ENCODE measurements at regions not wholly inside any gene's neighbourhood (a gene's known extent, or its start where the extent isn't known, plus 50 kb on each side); places are given as distances from the start of the nearest gene placed in this dataset.
A peak's percentile ranks its signal among the peaks of the same experiment; 100 is the strongest.
"Not testable (repeated sequence)": the region's sequence is repeated elsewhere in the genome, so short reads cannot be mapped to it uniquely, and the experiment has no call there.

GRCh38 chr11:34001557-34002064, 49.9 kb upstream of the CAPRIN1 start:
- no peak for DNase-seq (ENCODE audit: low spot score)

DNA sequence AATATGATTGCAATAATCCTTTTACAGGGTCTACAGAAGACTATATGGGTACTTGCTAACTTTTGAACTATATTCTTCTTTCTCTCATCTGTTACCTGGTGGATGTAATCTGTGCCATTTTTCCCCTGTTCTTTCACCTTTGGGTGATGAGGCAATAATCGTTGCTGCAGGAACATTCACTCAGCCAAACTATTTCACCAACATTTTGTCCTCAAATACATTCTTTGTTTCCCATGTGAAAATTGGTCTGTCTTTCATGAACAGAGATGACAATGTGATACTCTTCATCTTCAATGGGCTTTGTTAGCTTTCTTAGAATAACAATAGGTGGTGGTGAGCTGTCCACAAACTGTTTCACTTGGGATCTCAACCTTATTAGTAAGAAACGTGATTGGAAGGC, 52.1 kb upstream of the CAPRIN1 start:
- DNase-seq (ENCODE audit: low spot score) = no peak

- DNase-seq (ENCODE audit: low spot score) = no peak
These were observed 53.8 kb upstream of the CAPRIN1 start for GRCh38 chr11:33997584-33998251.

DNA sequence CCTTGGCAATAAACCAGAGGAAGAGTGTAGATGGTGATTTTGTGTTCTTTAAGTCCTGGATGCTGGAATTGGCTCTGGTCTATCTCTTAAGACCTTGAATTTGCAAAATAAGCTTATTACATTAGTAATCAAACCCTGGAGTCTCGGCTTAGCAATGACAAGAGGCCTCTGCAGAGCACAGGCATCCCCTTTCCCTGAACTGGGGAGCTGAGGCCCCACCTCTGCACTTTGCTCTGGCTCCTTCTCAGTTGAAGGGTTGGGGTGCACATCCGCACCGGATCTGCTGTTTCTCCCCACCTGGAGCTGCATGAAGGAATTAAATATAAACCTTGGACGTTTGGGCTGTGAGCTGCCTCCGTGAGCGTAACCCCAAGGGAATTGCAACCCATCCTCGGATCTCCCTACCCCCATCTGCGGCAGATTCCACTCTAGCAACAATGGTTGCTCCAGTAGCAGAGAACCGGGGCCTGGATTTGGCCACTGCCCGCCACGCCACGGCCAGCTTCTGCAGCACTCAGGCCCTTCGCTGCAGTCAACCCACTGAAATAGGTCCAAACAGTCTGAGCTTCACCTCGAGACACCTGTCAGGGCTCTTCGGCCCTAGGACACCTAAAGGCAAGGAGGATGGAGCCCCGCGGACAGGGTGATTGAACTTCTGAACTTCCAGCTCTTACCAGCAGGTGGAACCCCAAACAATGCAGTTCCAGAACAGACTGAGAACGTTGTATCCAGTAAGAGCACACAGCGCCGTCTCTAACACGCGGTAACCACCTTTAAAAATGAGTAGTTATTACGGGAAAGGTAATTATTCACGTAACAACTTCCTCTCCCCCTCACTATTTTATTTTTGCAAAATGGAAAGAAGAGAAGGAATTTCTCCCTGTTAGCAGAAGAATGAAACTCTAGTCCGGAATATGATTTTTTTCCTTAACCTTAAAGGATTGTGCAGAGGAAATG, 54.8 kb upstream of the CAPRIN1 start:
- peak; percentile 70 for DNase-seq (ENCODE audit: low spot score)

GRCh38 chr11:33994937-33995336, 56.6 kb upstream of the CAPRIN1 start:
- DNase-seq (ENCODE audit: low spot score) = no peak

GRCh38 chr11:33991136-33991535, 60.4 kb upstream of the CAPRIN1 start:
- DNase-seq (ENCODE audit: low spot score) = not testable (repeated sequence)

- DNase-seq (ENCODE audit: low spot score) = not testable (repeated sequence)
These were observed 61.4 kb upstream of the CAPRIN1 start for GRCh38 chr11:33990131-33990530.

DNA sequence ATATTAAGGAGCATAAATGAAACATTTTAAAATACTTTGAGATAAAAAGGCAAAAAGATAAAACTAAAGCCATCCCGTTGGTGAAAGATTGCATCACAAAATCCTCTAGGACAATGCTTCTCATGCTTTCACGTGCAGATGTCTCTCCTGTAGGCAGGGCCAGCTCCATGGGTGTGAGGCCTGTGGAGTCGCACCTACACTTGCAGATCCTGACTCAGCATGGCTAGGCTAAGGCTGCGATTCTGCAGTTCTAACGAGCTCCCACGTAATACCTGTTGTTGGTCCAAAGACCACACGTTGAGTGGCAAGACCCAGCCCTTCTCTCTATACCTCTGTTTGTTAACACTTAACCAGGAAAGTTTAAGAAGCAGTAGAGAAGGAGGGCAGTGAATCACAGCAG, 62.1 kb upstream of the CAPRIN1 start:
- no peak for DNase-seq (ENCODE audit: low spot score)

DNA sequence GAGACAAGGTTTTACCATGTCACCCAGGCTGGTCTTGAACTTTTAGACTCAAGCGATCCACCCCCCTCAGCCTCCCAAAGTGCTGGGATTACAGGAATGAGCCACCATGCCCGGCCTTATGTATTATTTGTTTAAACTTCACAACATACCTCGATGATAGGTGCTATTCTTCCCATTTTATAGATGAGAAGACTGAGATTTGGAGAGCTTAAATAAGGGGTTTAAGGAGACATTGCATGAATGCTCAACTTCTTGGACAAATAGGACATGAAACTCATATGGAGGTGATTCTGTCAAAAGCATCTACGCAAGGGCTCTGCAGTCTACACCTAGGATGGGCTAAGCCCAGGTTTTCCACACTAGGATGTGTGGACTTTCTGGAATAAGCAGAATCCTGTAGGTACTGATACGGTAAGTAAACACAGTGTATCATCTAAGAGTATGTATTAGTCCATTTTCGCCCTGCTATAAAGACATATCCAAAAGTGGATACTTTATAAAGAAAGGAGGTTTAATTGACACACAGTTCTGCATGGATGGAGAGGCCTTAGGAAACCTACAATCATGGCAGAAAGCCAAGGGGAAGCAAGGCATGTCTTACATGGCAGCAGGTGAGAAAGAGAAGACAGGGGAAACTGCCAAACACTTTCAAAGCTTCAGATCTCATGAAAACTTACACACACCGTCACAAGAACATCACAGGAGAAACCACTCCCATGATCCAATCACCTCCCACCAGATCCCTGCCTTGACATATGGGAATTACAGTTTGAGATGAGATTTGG, 62.8 kb upstream of the CAPRIN1 start:
- no peak for DNase-seq (ENCODE audit: low spot score)

GRCh38 chr11:33987975-33988580, 63.5 kb upstream of the CAPRIN1 start:
- peak; percentile 64 for DNase-seq (ENCODE audit: low spot score)

DNA sequence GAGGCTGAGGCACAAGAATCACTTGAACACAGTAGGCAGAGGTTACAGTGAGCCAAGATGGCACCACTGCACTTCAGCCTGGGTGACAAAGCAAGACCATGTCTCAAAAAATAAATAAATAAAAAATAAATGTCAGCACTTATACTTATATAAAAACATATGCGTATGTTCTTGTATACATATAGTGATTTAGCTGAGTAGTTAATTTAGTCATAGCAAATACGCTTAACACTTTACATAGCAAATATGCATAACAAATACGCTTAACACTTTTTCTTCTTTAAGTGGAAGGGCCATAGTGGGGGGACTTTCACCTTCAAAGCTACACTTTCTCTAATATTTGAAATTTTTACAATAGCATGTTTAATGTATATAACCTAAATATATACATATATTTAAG, 64.0 kb upstream of the CAPRIN1 start:
- no peak for DNase-seq (ENCODE audit: low spot score)

DNA sequence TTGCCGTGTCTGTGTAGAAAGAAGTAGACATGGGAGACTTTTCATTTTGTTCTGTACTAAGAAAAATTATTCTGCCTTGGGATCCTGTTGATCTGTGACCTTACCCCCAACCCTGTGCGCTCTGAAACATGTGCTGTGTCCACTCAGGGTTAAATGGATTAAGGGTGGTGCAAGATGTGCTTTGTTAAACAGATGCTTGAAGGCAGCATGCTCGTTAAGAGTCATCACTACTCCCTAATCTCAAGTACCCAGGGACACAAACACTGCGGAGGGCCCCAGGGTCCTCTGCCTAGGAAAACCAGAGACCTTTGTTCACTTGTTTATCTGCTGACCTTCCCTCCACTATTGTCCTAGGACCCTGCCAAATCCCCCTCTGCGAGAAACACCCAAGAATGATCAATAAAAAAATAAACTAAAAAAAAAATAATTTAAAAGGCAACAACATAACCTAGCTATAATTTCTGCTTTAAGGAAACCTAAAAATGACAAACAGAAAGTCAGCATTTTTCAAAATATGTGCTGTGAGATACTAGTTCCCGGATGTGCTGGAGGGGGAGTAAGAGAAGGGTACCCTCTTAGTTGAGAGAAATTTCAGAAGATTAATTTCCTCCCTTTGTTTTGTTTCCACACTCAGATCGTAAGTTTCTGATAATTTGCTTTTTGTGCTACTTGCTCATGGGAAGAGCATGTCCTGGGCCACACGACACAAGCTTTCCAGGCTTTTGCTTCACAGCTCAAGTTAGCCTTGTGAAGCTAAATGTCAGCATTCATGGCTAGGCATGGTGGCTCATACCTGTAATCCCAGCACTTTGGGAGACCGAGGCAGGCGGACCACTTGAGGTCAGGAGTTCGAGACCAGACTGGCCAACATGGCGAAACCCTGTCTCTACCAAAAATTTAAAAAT, 64.7 kb upstream of the CAPRIN1 start:
- not testable (repeated sequence) for DNase-seq (ENCODE audit: low spot score)

GRCh38 chr11:33984682-33985389, 66.7 kb upstream of the CAPRIN1 start:
- DNase-seq (ENCODE audit: low spot score) = peak; percentile 29

- no peak for DNase-seq (ENCODE audit: low spot score)
These were observed 68.9 kb upstream of the CAPRIN1 start for GRCh38 chr11:33982661-33983060.

DNA sequence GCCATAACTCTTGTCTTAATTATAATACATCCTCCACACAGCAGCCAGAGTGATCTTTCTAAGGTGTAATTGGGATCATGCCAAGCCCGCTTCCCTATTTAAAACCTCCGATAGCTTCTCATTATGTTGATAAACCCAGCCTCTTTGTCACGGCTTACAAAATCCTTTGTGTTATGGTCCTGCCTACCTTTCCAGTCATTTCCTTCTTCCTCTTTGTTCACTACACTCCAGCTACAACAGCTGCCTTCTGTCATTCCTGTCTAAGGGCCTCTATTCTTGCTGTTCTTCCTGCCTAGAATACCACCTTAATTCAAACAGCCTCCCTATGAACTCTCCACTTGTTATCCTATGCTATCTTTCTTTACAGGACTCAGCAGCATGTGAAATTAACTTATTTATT, 70.6 kb upstream of the CAPRIN1 start:
- no peak for DNase-seq (ENCODE audit: low spot score)

DNA sequence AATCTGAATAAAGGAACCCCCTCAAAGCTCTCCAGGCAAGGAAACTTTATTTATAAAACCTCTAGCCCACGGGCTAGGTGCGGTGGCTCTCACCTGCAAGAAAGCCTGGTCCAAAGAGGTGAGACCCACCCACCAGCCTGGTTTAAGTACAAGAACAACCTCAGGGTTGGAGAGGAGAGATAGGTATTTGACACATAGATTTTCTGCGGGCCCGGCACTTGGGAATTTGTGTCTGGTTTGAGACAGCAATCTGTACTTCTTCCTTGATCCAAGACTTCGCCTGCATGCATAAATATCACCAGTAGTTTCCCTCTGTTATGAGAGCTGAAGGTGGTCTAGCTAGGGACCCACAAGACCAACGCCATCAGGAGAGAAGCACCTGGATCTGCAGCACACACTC, 73.2 kb upstream of the CAPRIN1 start:
- no peak for DNase-seq (ENCODE audit: low spot score)

DNA sequence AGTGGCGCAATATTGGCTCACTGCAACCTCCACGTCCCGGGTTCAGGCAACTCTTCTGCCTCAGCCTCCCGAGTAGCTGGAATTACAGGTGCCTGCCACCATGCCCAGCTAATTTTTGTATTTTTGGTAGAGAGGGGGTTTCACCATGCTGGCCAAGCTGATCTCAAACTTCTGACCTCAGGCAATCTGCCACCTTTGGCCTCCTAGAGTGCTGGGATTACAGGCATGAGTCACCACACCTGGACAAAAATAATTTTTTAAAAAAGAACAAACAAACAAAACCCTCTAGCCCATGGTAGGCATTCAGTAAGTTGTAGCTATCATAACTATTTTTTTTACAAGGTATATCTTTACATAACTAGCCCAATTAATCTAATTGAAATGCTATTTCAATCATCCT, 73.9 kb upstream of the CAPRIN1 start:
- no peak for DNase-seq (ENCODE audit: low spot score)

DNA sequence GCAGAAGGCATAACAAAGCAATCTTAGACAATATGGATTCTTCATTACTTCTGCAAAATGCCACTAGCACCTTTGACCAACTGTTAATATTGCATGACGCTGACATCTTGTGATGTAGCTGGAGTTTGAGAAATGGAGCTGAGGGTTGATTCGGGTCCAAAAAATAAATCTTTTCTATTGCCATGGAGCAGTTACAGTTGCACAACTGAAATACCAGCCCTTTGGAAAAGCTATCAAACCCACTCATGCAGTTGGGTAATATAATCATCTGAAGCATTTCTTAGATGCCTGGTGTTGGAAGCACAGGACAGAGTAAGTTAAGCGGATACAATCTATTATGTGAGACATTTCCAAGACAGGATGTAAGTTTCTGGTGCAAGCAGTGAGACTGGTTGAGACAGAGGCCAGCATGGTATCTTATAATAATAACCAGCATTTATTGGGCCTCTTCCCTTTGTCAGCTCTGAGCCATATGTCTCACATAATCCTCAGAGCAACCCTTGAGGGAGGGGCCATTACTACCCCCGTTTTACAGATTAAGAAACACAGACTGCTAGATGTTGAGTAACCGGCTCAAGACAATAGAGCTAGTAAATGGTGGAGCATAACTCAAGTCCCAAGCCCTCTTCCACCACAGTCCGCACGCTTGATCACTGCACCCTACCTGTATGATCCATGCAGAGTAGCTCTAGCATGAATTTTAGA, 74.9 kb upstream of the CAPRIN1 start:
- DNase-seq (ENCODE audit: low spot score) = peak; percentile 60

GRCh38 chr11:33974804-33975203, 76.7 kb upstream of the CAPRIN1 start:
- no peak for DNase-seq (ENCODE audit: low spot score)
